HG03095 (cell line): ENCODE measurements at regions not wholly inside any gene's neighbourhood (a gene's known extent, or its start where the extent isn't known, plus 50 kb on each side); places are given as distances from the start of the nearest gene placed in this dataset.
"Not testable (repeated sequence)": the region's sequence is repeated elsewhere in the genome, so short reads cannot be mapped to it uniquely, and the experiment has no call there.

Experiments used
- ATAC-seq: cut with Tn5 transposase; IDR thresholded peaks from one replicate; pipeline ENCODE4 v1.9.1; 2021; ENCODE audit warnings: moderate library complexity; ENCODE audit not compliant: unreplicated experiment

DNA sequence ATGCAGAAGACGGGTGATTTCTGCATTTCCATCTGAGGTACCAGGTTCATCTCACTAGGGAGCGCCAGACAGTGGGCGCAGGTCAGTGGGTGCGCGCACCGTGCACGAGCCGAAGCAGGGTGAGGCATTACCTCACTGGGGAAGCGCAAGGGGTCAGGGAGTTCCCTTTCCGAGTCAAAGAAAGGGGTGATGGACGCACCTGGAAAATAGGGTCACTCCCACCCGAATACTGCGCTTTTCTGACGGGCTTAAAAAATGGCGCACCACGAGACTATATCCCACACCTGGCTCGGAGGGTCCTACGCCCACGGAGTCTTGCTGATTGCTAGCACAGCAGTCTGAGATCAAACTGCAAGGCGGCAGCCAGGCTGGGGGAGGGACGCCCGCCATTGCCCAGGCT lies 1246.0 kb upstream of the PABPC4L start:
- ATAC-seq: not testable (repeated sequence)

DNA sequence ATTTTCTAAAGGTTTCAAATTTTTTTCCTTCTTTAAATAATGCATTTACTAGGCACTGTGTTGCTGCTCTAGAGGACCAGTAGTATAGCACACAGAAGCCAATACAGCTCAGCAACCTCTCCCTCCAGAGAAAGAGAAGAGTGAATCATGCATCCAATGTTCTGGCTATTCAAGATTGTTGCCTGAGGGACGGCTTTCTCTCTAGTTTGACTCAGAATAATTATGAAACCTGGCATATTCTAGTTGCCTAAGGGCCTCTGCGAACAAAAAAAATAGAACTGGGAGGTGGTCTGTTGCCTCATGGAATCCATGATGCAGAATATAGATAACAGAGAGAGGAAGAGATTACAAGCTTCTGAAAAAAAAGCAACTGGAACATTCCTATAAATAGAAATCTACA lies 1233.3 kb upstream of the PABPC4L start:
- no peak for ATAC-seq

DNA sequence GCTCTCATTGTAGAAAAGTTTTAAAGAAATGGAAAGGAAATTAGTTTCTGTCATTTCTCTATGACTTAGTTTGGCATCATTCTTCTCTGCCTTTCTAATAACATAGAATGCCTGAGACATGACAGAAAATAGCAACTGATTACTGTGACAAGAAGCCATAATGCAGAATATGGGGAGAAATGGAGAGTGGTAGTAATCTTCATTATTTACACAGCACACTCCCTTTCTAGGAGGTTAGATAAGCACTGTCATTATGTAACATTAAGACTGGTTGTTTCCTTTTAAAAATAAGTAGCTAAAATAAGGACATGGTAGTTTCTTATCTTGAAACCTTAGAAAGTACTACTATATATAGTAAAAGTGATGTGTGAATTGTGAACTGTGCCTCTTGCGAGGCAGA lies 1227.9 kb upstream of the PABPC4L start:
- no peak for ATAC-seq

DNA sequence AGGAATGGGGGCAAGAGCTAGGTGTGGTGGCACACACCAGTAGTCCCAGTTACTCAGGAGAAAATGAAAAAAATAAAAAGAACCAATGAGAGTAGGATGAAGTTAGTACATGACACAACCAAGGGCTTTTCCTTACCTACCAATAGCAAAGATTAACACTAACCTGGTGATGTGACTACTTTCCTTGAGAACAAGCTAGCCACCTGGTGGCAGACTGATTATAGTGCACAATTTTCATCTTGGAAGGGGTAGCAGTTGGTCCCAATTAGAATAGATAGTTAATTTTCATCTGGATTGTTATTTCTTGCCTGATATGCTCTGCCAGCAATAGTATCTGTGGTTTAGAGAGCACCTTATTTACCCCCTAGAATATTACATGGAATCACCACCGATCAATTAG lies 1216.8 kb upstream of the PABPC4L start:
- ATAC-seq: no peak

DNA sequence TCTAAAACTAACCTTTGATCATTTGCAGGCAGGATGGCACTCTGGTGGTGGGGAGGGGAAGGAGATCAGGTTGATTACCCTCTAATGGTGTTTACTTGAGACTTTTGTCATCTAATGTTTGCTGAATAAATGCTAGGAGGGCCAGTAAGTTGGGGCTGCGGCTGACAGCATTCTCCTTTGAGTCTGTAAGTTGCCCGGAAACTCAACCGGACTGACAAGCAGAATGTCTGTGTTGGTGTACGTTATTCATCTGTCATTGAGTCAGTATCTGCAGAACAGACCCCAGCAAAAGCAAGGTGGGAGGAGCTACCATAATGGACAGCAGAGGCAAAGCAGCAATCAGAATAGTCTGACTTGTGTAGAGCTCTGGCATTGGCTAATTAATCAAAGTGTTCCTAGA lies 1210.6 kb upstream of the PABPC4L start:
- no peak for ATAC-seq

DNA sequence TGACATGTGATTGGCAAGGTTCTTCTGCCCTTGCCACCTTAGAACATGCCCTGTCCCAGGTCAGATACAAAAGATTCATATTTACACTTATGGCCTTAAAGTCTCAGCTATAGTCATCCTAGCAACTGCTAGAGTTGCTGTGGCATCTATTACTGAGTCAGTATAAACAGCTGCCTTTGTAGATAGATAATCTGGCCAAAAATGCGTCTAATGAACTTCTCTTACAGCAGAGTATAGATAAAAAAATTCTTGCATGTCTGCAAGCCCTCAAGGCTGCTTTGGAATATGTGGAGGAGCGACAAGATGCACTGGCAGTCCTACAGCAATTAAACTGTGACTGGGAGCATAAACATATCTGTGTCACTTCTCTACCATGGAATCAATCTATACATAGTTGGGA lies 1209.7 kb upstream of the PABPC4L start:
- ATAC-seq: no peak

DNA sequence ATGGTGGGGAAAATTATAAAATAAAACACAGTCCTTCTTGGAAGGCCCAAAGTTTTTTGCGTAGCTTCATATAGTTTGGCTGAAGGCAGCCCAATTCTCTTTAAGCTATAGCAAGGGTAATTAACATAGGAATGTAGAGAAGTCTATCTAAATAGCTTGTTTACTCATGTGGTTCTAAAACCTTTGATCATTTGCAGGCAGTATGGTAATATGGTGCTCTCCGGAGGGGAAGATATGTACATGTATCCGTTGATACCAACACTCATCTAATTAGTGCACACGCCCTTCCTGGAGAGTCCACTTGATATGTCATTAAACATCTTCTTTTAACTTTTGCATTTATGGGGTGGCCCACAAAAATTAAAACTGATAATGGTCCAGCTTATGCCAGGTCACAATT lies 1207.7 kb upstream of the PABPC4L start:
- not testable (repeated sequence) for ATAC-seq

DNA sequence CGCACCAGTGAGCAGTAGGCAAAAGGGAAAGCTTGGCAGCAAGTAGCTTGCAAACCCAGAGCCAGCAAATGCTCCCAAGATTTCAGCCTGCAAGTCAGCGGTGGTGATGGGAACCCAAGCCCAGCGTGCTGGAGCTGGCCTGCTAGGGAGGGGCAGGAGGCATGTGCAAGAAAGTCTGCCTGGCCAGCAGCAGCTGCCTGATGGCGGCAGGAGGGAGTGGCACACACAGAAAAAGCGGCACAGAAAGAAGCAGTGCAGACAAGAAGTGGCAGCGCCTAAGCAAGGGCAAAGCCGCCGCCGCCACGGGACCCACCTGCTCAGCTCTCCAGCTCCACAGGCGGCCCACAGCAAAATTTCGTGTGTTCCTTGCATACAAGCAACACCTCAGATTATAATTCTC lies 1206.5 kb upstream of the PABPC4L start:
- ATAC-seq: no peak

DNA sequence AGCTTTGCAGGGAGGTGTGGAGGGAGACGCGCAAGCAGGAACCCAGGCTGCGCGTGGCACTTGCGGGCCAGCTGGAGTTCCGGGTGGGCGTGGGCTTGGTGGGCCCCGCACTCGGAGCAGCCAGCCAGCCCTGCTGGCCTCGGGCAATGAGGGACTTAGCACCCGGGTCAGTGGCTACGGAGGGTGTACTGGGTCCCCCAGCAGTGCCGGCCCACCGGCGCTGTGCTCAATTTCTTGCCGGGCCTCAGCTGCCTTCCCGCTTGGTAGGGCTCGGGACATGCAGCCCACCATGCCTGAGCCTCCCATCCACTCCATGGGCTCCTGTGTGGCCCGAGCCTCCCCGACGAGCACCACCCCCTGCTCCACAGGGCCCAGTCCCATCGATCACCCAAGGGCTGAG lies 1205.0 kb upstream of the PABPC4L start:
- ATAC-seq: not testable (repeated sequence)

DNA sequence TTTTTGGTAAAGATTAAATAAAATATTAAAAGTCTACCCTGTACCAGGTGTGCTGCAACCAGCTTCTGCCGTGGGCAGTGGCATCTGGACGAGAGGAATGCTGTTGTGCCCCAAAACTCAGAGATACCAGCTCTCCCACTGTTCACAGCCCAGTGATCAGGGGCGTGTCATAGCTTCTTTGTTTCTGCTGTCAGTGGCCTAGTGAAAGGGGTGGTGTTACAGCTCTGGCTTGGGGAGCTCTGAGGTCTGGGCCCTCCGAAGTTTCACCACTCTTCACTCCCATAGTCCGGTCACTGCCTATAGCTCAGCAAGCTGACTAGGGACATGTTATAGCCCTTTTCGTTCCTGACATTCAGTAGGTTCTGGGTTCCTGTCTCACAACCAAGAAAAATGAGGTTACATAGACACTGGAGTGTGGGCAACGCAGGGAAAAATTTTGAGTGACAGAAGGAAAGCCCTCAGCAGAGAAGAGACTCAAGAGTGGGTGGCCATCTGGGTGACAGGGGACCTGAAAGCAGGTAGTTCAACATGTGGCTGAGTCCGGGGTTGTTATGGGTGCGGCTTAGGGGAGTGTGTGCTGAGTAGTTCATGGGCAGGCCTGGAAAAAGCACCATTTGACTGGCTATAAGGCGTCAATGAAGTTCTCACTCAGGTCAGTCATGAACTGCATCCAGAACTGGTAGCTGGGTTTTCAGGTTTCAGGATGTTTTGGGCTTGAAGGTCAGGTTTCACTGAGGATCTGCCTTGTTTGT lies 1184.4 kb upstream of the PABPC4L start:
- ATAC-seq: no peak

DNA sequence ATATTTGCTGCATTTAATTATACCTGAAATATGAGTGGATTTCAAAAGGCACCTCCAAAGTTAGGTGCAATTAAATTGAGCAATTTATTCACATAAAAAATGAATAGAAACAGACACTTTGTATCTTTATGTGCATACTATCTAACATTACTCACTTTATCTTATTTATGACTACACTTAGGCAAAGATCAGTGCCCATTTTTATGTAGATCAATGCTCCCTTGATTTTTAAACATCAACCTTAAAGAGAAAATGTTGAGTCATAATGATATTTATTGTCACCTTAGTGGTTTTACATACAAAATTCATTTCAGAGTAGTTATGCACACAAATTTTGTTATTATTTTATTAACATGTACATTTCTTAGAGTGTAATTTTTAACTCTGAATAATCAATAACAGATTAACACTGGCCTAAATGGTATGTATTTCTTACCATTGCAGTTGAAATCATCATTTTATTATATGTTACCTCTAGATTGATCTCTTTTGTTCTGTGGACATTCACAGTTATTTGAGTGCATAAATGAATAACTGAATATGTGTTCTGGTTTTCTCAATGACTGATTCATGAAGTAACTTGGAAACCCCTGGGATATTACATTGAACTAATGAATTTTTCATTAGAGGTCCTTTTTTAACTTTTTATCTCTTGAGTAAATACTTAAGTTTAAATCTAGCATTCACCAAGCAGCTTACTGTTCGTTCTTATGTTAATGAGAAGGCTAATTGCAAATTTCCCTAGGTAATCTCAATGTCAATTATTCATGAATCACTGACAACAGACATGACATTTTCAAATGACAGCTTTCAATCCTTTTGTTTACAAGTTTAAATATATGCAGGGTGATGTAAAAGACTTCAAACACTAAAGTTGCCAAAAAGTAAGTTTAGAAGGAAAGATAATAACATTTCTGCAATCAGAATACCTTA lies 1182.0 kb upstream of the PABPC4L start:
- ATAC-seq: no peak

DNA sequence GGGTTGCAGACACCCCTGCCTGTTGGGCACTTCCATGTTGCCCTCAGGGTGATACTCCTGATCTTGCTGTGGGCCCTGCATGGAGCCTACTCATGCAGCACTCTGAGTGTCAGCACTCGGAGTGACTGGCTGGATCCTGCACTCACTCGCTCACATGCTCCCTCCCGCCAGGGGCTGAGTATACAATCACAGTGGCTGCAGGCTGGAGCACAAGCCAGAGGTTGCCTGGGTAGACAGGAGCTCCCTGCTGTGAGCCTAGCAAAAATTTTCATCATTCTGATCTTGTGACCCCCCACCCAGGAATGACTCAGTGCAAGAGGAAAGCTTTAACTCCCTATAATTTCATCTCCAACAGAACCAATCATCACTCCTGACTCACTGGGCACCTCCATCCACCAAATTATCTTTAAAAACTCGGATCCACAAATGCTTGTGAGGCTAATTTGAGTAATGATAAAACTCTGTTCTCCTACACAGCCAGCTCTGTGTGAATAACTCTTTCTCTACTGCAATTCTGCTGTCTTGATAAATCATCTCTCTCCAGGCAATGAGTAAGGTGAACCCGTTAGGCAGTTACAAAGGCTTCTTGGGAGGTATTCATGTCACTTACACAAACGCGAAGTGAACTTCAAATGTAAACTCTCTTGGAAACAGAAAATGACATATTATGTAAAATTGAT lies 1180.8 kb upstream of the PABPC4L start:
- no peak for ATAC-seq

DNA sequence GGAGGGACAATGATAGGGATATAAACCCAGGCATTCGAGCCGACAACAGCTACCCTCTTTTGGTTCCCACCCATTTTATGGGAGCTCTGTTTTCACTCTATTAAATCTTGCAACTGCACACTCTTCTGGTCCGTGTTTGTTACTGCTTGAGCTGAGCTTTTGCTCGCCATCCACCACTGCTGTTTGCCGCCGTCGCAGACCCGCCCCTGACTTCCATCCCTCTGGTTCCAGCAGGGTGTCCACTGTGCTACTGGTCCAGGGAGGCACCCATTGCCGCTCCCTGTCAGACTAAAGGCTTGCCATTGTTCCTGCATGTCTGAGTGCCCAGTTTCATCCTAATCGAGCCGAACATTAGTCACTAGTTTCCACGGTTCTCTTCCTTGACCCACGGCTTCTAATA lies 1170.5 kb upstream of the PABPC4L start:
- ATAC-seq: no peak

DNA sequence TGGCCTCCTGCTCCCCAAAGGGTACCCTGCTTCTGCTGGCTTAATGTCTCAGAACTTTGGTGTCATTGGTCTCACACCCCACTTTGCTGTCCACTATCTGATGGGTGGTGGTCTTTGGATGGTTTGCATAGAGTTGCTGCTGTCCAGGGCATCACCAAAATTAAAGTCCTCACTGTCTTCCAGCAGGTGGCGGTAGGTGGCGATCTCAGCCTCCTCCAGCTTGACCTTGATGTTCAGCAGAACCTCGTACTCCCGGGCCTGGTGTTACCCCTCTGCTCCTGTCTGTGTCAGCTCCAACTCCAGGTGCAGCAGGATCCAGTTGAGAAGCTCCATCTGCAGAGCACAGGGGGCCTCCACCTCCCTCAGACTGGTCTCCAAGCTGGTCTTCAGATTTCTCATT lies 1169.5 kb upstream of the PABPC4L start:
- ATAC-seq: no peak

DNA sequence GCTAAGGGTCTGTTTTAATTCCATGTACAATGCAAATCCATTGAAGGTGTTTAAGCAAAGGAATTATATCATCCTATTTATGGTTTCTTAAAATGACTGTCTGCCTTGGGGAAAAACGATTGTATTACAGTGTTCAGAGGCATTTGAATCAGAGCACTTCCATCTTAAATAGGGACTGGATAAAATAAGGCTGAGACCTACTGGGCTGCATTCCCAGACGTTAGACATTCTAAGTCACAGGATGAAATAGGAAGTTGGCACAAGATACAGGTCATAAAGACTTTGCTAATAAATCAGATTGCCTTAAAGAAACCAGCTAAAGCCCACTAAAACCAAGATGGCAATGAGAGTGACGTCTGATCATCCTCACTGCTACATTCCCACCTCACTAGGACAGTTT lies 1167.2 kb upstream of the PABPC4L start:
- no peak for ATAC-seq

DNA sequence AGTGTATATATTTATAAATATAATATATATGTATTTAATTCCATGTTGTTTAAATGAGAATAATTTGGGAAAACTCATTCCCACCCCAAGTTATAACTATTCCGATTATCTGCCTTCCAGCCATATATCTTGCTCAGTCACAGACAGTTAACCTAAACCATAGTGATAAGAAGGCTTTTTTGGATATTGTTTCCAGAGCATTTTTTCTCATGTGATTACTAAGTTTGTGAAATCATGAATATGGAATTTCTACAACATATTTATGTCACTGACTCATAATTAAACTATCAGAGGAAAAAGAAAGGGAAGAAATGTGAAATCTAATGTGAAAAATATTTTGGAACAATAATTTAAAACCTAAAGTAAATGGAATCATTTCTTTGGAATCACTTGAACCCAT lies 1163.5 kb upstream of the PABPC4L start:
- no peak for ATAC-seq

DNA sequence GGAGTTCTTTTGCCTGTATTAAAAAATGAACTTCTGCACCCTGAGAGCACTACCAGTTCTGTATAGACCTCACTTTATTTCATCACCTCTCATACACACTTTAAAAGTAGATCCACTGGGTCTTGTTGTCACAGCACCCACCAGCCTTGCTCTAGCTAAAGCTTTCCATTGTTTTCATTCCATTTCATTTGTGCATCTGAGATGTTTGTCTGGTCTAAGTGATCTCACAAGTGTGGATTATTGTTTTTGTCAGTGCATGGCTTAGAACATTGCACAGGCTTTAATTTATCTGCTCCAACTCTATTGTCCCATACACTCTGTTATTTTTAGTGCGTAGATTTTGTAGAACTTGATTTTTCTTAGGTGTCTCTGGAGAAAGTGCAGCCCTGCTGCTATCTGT lies 1157.5 kb upstream of the PABPC4L start:
- no peak for ATAC-seq

DNA sequence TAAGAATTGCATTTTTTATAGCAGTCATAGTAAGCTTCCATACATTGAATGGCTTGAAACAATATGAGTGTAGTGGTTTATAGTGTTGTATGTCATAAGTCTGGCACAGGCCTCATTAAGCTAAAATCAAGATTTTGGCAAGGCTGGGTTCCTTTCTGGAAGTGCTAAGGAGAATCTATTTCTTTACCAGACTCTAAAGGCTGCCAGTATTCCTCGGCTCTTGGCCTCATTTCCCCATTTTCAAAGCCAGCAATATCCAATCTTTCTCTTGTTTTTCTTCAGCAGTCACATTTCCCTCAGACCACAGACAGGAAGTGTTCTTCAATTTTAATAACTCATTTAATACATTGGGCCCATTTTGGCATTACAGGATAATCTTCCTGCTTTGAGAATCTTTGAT lies 1155.5 kb upstream of the PABPC4L start:
- ATAC-seq: no peak

DNA sequence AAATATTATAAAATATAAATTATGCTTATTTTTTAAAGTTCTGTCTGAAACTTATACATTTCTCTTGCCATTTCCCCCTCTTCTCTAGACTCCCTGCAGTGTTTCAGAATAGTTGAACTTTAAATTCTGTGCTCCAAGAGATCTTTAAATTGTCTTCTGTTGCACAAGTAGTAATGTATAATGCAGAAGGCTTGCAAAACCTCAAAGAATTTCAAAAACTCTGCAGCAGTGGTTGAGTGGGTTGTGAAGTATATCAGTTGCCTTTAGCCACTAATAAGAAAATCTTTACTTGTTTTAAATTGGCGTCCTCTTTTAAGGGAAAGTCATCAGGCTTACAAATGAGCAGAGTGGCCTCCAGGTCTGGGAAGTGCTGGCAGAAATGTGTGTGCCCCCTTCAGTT lies 1153.3 kb upstream of the PABPC4L start:
- ATAC-seq: no peak

DNA sequence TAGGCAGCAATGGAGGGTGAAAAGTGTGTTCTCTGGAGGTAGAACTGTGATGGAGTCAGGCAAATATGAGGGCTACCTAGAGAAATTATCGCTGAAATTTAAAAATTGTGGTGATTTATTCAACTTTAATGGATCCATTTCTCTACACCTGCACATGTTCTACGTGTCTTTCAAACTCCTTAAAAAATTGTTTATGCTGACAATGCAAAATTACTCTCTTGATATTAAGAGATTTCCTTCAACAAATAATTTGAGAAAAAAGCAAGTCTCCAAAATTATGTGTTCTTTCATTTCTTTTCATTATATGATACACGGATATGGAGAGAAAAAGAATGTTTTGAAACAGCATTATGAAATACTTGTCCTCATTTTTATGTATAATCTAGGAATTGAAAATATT lies 1151.4 kb upstream of the PABPC4L start:
- no peak for ATAC-seq

DNA sequence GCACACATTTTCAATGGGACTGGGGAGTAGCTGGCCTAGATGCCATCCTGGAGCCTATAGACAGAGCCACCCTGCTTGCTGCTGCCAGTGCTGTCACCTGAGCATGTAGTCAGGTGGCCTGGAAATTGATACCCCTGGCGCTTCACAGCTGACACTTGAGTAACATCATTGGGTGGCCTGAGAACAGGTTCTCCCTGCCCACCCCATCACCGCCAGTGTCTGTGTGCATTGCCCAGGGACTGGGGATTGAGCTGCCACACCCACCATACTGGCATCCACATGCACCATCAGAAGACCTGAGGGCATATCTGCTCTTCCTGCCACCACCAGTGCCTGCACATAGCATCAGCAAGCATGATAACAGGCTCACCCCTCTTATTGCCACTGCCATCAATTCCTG lies 1142.9 kb upstream of the PABPC4L start:
- no peak for ATAC-seq

DNA sequence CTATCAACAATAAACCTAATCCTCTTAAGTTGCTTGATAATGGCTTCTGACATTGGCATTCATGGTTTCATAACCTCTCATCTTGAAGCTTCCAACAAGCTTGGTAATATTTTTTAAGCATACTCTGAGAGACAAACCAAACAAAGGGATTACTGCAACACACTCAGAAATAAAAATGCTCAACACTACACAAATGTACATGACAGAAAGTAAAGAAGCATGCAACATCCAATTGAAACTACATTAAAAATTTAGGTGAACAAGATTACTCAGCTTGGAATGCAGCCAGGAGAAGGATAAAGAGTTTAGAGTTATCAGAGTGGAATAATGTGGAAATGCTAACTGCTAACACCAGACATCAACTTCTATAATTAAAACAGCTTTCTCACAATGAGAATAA lies 1136.6 kb upstream of the PABPC4L start:
- no peak for ATAC-seq
